ENCODE measurements at regions not wholly inside any gene's neighbourhood (a gene's known extent, or its start where the extent isn't known, plus 50 kb on each side); places are given as distances from the start of the nearest gene placed in this dataset.

DNA sequence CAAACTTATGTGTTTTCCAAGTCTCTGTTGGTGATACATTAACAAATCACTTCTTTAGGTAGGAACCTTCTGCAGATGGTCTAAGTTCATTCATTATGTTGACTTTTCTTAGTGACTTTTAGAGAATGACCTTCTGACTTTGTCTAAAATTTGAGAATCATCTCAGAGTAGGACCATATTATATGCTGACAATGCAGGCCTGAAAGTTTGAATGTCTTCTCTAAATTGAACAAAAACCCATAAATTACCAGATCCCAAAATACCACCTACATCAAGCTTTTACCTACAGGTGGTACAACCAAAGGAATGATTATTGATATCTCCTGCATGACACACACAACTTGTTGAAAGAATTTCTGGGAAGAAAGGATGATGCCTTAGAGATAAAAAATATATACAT, 191.5 kb downstream of the SOD2 start:
- TF ChIP-seq, protein P1, sequence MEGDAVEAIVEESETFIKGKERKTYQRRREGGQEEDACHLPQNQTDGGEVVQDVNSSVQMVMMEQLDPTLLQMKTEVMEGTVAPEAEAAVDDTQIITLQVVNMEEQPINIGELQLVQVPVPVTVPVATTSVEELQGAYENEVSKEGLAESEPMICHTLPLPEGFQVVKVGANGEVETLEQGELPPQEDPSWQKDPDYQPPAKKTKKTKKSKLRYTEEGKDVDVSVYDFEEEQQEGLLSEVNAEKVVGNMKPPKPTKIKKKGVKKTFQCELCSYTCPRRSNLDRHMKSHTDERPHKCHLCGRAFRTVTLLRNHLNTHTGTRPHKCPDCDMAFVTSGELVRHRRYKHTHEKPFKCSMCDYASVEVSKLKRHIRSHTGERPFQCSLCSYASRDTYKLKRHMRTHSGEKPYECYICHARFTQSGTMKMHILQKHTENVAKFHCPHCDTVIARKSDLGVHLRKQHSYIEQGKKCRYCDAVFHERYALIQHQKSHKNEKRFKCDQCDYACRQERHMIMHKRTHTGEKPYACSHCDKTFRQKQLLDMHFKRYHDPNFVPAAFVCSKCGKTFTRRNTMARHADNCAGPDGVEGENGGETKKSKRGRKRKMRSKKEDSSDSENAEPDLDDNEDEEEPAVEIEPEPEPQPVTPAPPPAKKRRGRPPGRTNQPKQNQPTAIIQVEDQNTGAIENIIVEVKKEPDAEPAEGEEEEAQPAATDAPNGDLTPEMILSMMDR (IDR thresholded peaks at IDR 0.05; ENCODE audit: control extremely low read depth, extremely low read depth, low read depth, missing control alignments) = no peak
- DNase-seq (ENCODE audit: extremely low spot score) = no peak
- ChIA-PET POLR2A (no interaction called here), CTCF (no interaction called here)

DNA sequence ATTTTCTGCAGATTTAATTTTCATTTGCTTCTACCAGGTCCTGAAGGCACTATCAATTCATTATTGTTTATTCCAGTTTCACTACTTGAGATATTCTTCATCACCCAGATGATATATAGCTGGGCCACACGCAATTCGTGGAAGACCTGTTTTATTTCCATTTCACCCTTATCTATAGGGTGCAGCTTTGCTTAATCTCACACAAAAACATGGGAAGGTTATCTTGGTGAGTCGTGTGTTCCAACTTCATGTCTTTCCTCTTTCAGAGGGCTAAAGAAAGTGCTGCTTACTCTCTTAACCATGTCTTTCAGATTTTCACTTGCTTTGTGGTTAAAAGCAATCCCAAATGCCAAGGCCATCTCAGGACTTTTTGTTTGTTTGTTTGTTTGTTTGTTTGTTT, 194.0 kb downstream of the SOD2 start:
- TF ChIP-seq, protein P1 (IDR thresholded peaks at IDR 0.05; ENCODE audit: control extremely low read depth, extremely low read depth, low read depth, missing control alignments) = no peak
- ChIA-PET POLR2A (no interaction called here), CTCF (no interaction called here)
- no peak for DNase-seq (ENCODE audit: extremely low spot score)

- ChIA-PET POLR2A (interaction anchor here (0.6 kb wide), 1 partner anchor 38 kb away, joined by 7 read pairs; no protein-coding TSS in a partner anchor), CTCF (interaction anchor here (1.8 kb wide), 1 partner anchor 11 kb away, joined by 4 read pairs; no protein-coding TSS in a partner anchor)
- DNase-seq (ENCODE audit: extremely low spot score) = no peak
- TF ChIP-seq, protein P1 (IDR thresholded peaks at IDR 0.05; ENCODE audit: control extremely low read depth, extremely low read depth, low read depth, missing control alignments) = no peak
Observed at GRCh38 chr6:159494586-159494972, 198.5 kb downstream of the SOD2 start.

GRCh38 chr6:159493898-159494585, 199.0 kb downstream of the SOD2 start:
- TF ChIP-seq, protein P1 (IDR thresholded peaks at IDR 0.05; ENCODE audit: control extremely low read depth, extremely low read depth, low read depth, missing control alignments) = no peak
- CTCF ChIA-PET = interaction anchor here (1.8 kb wide), 1 partner anchor 10 kb away, joined by 4 read pairs; no protein-coding TSS in a partner anchor
- no peak for DNase-seq (ENCODE audit: extremely low spot score)

DNA sequence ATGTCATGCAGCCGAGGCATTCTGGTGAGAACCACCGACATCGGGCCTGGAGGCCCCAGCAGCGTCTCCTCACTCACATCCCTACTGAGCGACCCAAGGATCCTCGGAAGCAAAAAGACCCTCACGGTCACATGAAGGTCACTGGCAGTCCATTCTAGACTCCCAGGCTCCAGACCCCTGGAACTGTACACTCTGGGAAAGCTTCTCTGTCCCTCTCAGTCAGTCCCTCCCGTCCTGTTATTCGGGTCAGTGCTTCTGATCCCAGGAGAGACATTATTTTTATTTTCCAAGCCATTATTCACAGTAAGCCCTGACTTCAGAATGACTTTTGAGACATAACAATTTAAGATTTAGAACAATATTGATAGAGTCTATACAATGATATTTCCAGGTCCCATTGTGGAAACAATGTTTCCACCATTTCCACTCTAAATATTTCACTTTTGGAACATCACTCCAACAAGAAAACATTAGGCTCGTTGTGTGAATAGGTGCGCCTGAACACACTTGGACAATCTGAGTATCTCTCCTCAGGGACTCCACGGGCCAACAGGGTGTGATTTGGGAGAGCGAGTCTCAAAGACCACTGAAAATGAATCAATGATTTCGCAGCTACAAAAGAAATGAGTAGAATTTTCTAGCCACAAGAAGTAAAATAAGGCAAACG, 199.7 kb downstream of the SOD2 start:
- CTCF ChIA-PET = no interaction called here
- POLR2A ChIA-PET = no interaction called here
- TF ChIP-seq, protein P1 (IDR thresholded peaks at IDR 0.05; ENCODE audit: control extremely low read depth, extremely low read depth, low read depth, missing control alignments) = no peak

More at GRCh38 chr6:159493898-159494585, 199.0 kb downstream of the SOD2 start:
- POLR2A ChIA-PET = no interaction called here

DNA sequence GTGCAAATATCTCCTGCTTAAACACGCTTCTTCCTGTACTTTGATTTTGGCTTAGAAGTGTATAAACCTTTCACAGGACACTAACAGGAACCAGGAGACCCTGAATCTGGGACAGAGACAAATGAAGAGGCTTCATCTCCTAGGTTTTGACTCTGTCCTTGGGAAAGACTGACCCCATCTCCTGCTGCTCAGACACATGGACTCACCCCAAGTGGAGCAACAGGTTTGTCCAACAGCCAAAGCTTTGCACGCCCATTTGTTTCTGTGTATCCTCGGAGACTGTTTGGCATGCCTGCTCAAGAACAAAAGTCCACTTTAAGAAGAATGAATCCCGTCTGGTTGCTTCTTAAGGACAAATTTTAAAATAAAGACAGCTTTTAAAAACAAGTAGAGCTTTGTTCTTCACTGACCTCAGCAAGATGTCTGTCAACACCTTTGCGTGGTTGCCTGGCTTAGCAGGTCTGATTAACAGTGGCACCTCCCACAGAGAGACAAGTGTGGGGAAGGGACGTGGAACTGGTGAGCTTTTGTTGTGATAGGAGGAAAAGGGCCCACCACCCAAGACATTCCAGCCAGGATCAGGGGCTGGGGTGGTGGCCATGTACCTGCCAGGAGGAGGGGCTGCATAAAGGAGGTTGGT, 202.6 kb downstream of the SOD2 start:
- DNase-seq (ENCODE audit: extremely low spot score) = no peak
- ChIA-PET POLR2A (no interaction called here), CTCF (interaction anchor here (0.8 to 1.6 kb wide), 5 partner anchors 11 to 28 kb away, joined by 3 to 4 read pairs (median 3); no protein-coding TSS in a partner anchor)
- TF ChIP-seq, protein P1 (IDR thresholded peaks at IDR 0.05; ENCODE audit: control extremely low read depth, extremely low read depth, low read depth, missing control alignments) = no peak

More for the DNA sequence above, 199.7 kb downstream of the SOD2 start:
- no peak for DNase-seq (ENCODE audit: extremely low spot score)
